K562 (cell line): ENCODE measurements at regions not wholly inside any gene's neighbourhood (a gene's known extent, or its start where the extent isn't known, plus 50 kb on each side); places are given as distances from the start of the nearest gene placed in this dataset.

Source experiments
- BACH1 ChIP-seq: fragments of 200-800 bp; sonication (Bioruptor generic); IDR thresholded peaks from 2 replicates; pipeline ENCODE4 v1.6.1; 2016; ENCODE audit warnings: missing genetic modification characterization, missing compliant biosample characterization
- CTCF ChIP-seq, 3 experiments: IDR thresholded peaks in 2 of 3; conservative IDR thresholded peaks in 1 of 3; 2 replicates each; pipeline ENCODE4 v1.5.1; 2011 to 2012; ENCODE audit warnings: low read length in 3 of 3, mild to moderate bottlenecking in 3 of 3, control low read depth in 2 of 3, improper control_type of control experiment in 1 of 3, inconsistent platforms in 1 of 3, low read depth in 1 of 3, mixed read lengths in 1 of 3, moderate library complexity in 1 of 3; ENCODE audit not compliant: insufficient read depth in 2 of 3
- EGR1 ChIP-seq: fragments of 450-650 bp; conservative IDR thresholded peaks from 2 replicates; pipeline ENCODE4 v1.6.1; 2017; ENCODE audit warnings: mild to moderate bottlenecking
- EZH2 ChIP-seq: IDR thresholded peaks from 2 replicates; pipeline ENCODE4 v1.6.1; 2012; ENCODE audit warnings: low read depth, mild to moderate bottlenecking, inconsistent platforms, low read length, borderline replicate concordance
- GTF2F1 ChIP-seq: IDR thresholded peaks from 2 replicates; pipeline ENCODE4 v1.6.1; 2011; ENCODE audit warnings: low read depth, low read length, improper control_type of control experiment
- HMG20A ChIP-seq: fragments of 450-650 bp; formaldehyde crosslinking; conservative IDR thresholded peaks from 2 replicates; pipeline ENCODE4 v1.4.0; 2020; ENCODE audit warnings: mild to moderate bottlenecking, mixed read lengths
- LEF1 ChIP-seq: fragments of 450-650 bp; IDR thresholded peaks from 2 replicates; pipeline ENCODE4 v1.6.1; 2016; ENCODE audit warnings: mild to moderate bottlenecking
- MAX ChIP-seq: sonication (generic); formaldehyde crosslinking; IDR thresholded peaks from 2 replicates; pipeline ENCODE4 v1.9.0; 2022; ENCODE audit warnings: mild to moderate bottlenecking, missing genetic modification reagents
- MXI1 ChIP-seq: IDR thresholded peaks from 2 replicates; pipeline ENCODE4 v1.6.1; 2011; ENCODE audit warnings: low read depth, mild to moderate bottlenecking, improper control_type of control experiment, low read length
- THRB ChIP-seq: fragments of 450-650 bp; formaldehyde crosslinking; conservative IDR thresholded peaks from 2 replicates; pipeline ENCODE4 v1.4.0; 2022; ENCODE audit warnings: mild to moderate bottlenecking, missing genetic modification characterization

- TF ChIP-seq CTCF (IDR thresholded peaks at IDR 0.05 in 2 of 3, conservative IDR thresholded peaks at IDR 0.05 in 1 of 3; ENCODE audit: insufficient read depth in 2 of 3, low read depth in 1 of 3, low read length in 3 of 3) (no peak), BACH1 (tag) (no peak), THRB (CRISPR knock-in tag) (no peak), MAX (no peak), EGR1 (no peak), EZH2 (no peak), LEF1 (no peak), MXI1 (no peak), GTF2F1 (no peak), HMG20A (no peak)
Observed at GRCh38 chr7:46786995-46787394, 794.9 kb downstream of the TNS3 start.
